ENCODE measurements at regions not wholly inside any gene's neighbourhood (a gene's known extent, or its start where the extent isn't known, plus 50 kb on each side); places are given as distances from the start of the nearest gene placed in this dataset.

DNA sequence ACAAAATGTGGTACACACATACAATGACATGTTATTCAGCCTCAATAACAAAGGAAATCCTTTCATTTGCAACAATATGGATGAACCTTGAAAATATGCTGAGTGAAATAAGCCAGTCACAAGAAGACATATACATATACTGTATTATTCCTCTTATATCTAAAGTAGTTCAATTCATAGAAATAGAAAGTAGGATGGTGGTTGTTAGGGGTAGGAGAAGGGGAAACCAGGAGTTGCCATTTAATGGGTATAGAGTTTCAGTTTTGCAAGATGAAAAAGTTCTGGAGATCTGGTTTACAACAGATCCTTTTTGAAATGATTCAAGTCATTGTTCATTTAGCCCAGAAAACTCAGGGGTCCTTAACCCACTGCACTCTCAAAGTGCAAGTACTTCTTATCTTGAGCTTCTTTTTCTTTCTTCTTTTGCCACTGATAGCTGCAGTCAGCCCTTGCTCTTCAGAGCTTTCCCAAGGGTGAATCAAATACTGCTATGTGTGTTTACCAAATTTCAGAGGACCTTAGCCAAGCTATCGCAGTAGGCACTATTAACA is 208.0 kb upstream of the EOMES start:
- TF ChIP-seq, protein P1, sequence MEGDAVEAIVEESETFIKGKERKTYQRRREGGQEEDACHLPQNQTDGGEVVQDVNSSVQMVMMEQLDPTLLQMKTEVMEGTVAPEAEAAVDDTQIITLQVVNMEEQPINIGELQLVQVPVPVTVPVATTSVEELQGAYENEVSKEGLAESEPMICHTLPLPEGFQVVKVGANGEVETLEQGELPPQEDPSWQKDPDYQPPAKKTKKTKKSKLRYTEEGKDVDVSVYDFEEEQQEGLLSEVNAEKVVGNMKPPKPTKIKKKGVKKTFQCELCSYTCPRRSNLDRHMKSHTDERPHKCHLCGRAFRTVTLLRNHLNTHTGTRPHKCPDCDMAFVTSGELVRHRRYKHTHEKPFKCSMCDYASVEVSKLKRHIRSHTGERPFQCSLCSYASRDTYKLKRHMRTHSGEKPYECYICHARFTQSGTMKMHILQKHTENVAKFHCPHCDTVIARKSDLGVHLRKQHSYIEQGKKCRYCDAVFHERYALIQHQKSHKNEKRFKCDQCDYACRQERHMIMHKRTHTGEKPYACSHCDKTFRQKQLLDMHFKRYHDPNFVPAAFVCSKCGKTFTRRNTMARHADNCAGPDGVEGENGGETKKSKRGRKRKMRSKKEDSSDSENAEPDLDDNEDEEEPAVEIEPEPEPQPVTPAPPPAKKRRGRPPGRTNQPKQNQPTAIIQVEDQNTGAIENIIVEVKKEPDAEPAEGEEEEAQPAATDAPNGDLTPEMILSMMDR (IDR thresholded peaks at IDR 0.05; ENCODE audit: poor library complexity, severe bottlenecking), result no peak
- TF ChIP-seq MXI1 (conservative IDR thresholded peaks at IDR 0.05; ENCODE audit: poor library complexity, severe bottlenecking), result no peak
- TF ChIP-seq, protein P2, sequence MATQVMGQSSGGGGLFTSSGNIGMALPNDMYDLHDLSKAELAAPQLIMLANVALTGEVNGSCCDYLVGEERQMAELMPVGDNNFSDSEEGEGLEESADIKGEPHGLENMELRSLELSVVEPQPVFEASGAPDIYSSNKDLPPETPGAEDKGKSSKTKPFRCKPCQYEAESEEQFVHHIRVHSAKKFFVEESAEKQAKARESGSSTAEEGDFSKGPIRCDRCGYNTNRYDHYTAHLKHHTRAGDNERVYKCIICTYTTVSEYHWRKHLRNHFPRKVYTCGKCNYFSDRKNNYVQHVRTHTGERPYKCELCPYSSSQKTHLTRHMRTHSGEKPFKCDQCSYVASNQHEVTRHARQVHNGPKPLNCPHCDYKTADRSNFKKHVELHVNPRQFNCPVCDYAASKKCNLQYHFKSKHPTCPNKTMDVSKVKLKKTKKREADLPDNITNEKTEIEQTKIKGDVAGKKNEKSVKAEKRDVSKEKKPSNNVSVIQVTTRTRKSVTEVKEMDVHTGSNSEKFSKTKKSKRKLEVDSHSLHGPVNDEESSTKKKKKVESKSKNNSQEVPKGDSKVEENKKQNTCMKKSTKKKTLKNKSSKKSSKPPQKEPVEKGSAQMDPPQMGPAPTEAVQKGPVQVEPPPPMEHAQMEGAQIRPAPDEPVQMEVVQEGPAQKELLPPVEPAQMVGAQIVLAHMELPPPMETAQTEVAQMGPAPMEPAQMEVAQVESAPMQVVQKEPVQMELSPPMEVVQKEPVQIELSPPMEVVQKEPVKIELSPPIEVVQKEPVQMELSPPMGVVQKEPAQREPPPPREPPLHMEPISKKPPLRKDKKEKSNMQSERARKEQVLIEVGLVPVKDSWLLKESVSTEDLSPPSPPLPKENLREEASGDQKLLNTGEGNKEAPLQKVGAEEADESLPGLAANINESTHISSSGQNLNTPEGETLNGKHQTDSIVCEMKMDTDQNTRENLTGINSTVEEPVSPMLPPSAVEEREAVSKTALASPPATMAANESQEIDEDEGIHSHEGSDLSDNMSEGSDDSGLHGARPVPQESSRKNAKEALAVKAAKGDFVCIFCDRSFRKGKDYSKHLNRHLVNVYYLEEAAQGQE (IDR thresholded peaks at IDR 0.05; ENCODE audit: borderline replicate concordance), result no peak
- TF ChIP-seq EZH2 (IDR thresholded peaks at IDR 0.05; ENCODE audit: borderline replicate concordance, insufficient read depth, low read length, poor library complexity, severe bottlenecking), result no peak
- TF ChIP-seq SMC3 (conservative IDR thresholded peaks at IDR 0.05; ENCODE audit: poor library complexity), result no peak
- no peak for TF ChIP-seq RAD21 (conservative IDR thresholded peaks at IDR 0.05)
- TF ChIP-seq EP300 (conservative IDR thresholded peaks at IDR 0.05; ENCODE audit: poor library complexity, severe bottlenecking), result no peak
- TF ChIP-seq POLR2AphosphoS5 (IDR thresholded peaks at IDR 0.05), result no peak
